HG03280 (cell line): ENCODE measurements at regions not wholly inside any gene's neighbourhood (a gene's known extent, or its start where the extent isn't known, plus 50 kb on each side); places are given as distances from the start of the nearest gene placed in this dataset.

Source experiments
- ATAC-seq: cut with Tn5 transposase; IDR thresholded peaks from one replicate; pipeline ENCODE4 v1.9.1; 2021; ENCODE audit warnings: mild to moderate bottlenecking, moderate library complexity; ENCODE audit not compliant: unreplicated experiment

GRCh38 chr13:72534951-72535640 is 192.3 kb downstream of the MZT1 start:
- ATAC-seq, result no peak

GRCh38 chr13:72530471-72530870 is 197.0 kb downstream of the MZT1 start:
- ATAC-seq, result no peak

GRCh38 chr13:72527333-72527732 is 200.1 kb downstream of the MZT1 start:
- ATAC-seq, result no peak

GRCh38 chr13:72523593-72523992 is 203.8 kb downstream of the MZT1 start:
- ATAC-seq, result no peak

GRCh38 chr13:72523049-72523448 is 204.4 kb downstream of the MZT1 start:
- ATAC-seq, result no peak

GRCh38 chr13:72521940-72522661 is 205.3 kb downstream of the MZT1 start:
- ATAC-seq, result no peak

- no peak for ATAC-seq
These were observed 213.3 kb downstream of the MZT1 start for GRCh38 chr13:72514146-72514545.

GRCh38 chr13:72508392-72508791 is 219.0 kb downstream of the MZT1 start:
- no peak for ATAC-seq

GRCh38 chr13:72507416-72508199 is 219.8 kb downstream of the MZT1 start:
- no peak for ATAC-seq

GRCh38 chr13:72506706-72507105 is 220.7 kb downstream of the MZT1 start:
- ATAC-seq, result no peak

GRCh38 chr13:72505376-72505775 is 222.1 kb downstream of the MZT1 start:
- ATAC-seq, result no peak

- ATAC-seq, result no peak
These were observed 223.1 kb downstream of the MZT1 start for GRCh38 chr13:72504131-72504841.

- no peak for ATAC-seq
These were observed 226.6 kb downstream of the MZT1 start for GRCh38 chr13:72500851-72501250.

GRCh38 chr13:72495681-72496080 is 231.7 kb downstream of the MZT1 start:
- ATAC-seq, result no peak

GRCh38 chr13:72489751-72490150 is 237.7 kb downstream of the MZT1 start:
- ATAC-seq, result no peak

GRCh38 chr13:72473321-72473720 is 254.1 kb downstream of the MZT1 start:
- ATAC-seq, result no peak

GRCh38 chr13:72469906-72470305 is 257.5 kb downstream of the MZT1 start:
- ATAC-seq, result no peak

- no peak for ATAC-seq
These were observed 263.9 kb downstream of the MZT1 start for GRCh38 chr13:72463561-72463960.

GRCh38 chr13:72462726-72463125 is 264.7 kb downstream of the MZT1 start:
- ATAC-seq, result no peak

GRCh38 chr13:72462166-72462565 is 265.3 kb downstream of the MZT1 start:
- no peak for ATAC-seq

GRCh38 chr13:72458701-72459100 is 268.7 kb downstream of the MZT1 start:
- ATAC-seq, result no peak
